ENCODE measurements at regions not wholly inside any gene's neighbourhood (a gene's known extent, or its start where the extent isn't known, plus 50 kb on each side); places are given as distances from the start of the nearest gene placed in this dataset.

GRCh38 chr14:29220566-29220965, 454.0 kb downstream of the FOXG1 start:
- H3K27ac ChIP-seq = no peak overlapping the region
- no peaks in the 10 kb centered on the region for H3K4me1 ChIP-seq
- H3K4me3 ChIP-seq = no peak overlapping the region
- H3K9me3 ChIP-seq = no peaks in the 10 kb centered on the region
- FAIRE-seq (no peak), ATAC-seq (no peak), DNase-seq (ENCODE audit: low read depth in 1 of 2, low spot score in 1 of 2) (no peak)
- POLR2A ChIA-PET = interaction anchor here (0.7 kb wide), 1 partner anchor 445 kb away, joined by 4 read pairs; no protein-coding TSS in a partner anchor
- 16% methylated on average over 3 of the region's 3 CpGs for WGBS (ENCODE audit: missing lambda C conversion rate)
- TF ChIP-seq ZC3H11A (IDR thresholded peaks at IDR 0.05) (no peak), NFE2L2 (conservative IDR thresholded peaks at IDR 0.05; ENCODE audit: low read length) (no peak), HOXB13 (CRISPR knock-in tag; IDR thresholded peaks at IDR 0.05; ENCODE audit: low read depth) (no peak), TP53 (CRISPR knock-in tag; IDR thresholded peaks at IDR 0.05) (no peak), GATA3 (IDR thresholded peaks at IDR 0.05; ENCODE audit: borderline replicate concordance) (no peak), MAFK (IDR thresholded peaks at IDR 0.05; ENCODE audit: partially characterized antibody) (no peak), PHF8 (IDR thresholded peaks at IDR 0.05; ENCODE audit: borderline replicate concordance, low read depth) (no peak), KDM1A (IDR thresholded peaks at IDR 0.05; ENCODE audit: low read depth) (no peak), ZNF302 (CRISPR knock-in tag; IDR thresholded peaks at IDR 0.05) (no peak), NPAS2 (CRISPR knock-in tag; IDR thresholded peaks at IDR 0.05; ENCODE audit: borderline replicate concordance) (no peak), POLR2AphosphoS2 (conservative IDR thresholded peaks at IDR 0.05; ENCODE audit: low read length) (no peak)
- TF ChIP-seq, protein P1, sequence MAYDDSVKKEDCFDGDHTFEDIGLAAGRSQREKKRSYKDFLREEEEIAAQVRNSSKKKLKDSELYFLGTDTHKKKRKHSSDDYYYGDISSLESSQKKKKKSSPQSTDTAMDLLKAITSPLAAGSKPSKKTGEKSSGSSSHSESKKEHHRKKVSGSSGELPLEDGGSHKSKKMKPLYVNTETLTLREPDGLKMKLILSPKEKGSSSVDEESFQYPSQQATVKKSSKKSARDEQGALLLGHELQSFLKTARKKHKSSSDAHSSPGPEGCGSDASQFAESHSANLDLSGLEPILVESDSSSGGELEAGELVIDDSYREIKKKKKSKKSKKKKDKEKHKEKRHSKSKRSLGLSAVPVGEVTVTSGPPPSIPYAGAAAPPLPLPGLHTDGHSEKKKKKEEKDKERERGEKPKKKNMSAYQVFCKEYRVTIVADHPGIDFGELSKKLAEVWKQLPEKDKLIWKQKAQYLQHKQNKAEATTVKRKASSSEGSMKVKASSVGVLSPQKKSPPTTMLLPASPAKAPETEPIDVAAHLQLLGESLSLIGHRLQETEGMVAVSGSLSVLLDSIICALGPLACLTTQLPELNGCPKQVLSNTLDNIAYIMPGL (CRISPR knock-in tag; IDR thresholded peaks at IDR 0.05; ENCODE audit: borderline replicate concordance) = no peak
- no peak overlapping the region for H3K4me2 ChIP-seq
- CTCF ChIA-PET = no interaction called here

GRCh38 chr14:29222006-29222405, 455.4 kb downstream of the FOXG1 start:
- H3K4me2 ChIP-seq = no peak overlapping the region
- WGBS (ENCODE audit: missing lambda C conversion rate) = 3% methylated on average over 1 of the region's 1 CpG
- CTCF ChIA-PET = interaction anchor here (0.5 to 1.4 kb wide), 5 partner anchors 18 to 472 kb away, joined by 3 to 7 read pairs (median 3); no protein-coding TSS in a partner anchor

More at GRCh38 chr14:29222006-29222405, 455.4 kb downstream of the FOXG1 start:
- POLR2A ChIA-PET = no interaction called here
- Histone ChIP-seq H3K9me3 (no peaks in the 10 kb centered on the region), H3K4me1 (no peaks in the 10 kb centered on the region), H3K27ac (no peak overlapping the region), H3K4me3 (no peak overlapping the region)
- TF ChIP-seq JUNB (IDR thresholded peaks at IDR 0.05) (no peak), REST (IDR thresholded peaks at IDR 0.05) (no peak), JUN (IDR thresholded peaks at IDR 0.05) (no peak), PHF8 (IDR thresholded peaks at IDR 0.05; ENCODE audit: borderline replicate concordance, low read depth) (no peak), CHD2 (IDR thresholded peaks at IDR 0.05; ENCODE audit: low read length, partially characterized antibody) (no peak), ELK1 (IDR thresholded peaks at IDR 0.05; ENCODE audit: low read depth, low read length) (no peak), RFX5 (IDR thresholded peaks at IDR 0.05) (no peak), ZC3H11A (IDR thresholded peaks at IDR 0.05) (no peak), ZNF302 (CRISPR knock-in tag; IDR thresholded peaks at IDR 0.05) (no peak), SMC3 (IDR thresholded peaks at IDR 0.05) (no peak), GATA3 (IDR thresholded peaks at IDR 0.05; ENCODE audit: borderline replicate concordance) (no peak), SREBF2 (IDR thresholded peaks at IDR 0.05) (no peak)
- TF ChIP-seq, protein P1 (CRISPR knock-in tag; IDR thresholded peaks at IDR 0.05; ENCODE audit: borderline replicate concordance) = no peak
- TF ChIP-seq, protein P2, sequence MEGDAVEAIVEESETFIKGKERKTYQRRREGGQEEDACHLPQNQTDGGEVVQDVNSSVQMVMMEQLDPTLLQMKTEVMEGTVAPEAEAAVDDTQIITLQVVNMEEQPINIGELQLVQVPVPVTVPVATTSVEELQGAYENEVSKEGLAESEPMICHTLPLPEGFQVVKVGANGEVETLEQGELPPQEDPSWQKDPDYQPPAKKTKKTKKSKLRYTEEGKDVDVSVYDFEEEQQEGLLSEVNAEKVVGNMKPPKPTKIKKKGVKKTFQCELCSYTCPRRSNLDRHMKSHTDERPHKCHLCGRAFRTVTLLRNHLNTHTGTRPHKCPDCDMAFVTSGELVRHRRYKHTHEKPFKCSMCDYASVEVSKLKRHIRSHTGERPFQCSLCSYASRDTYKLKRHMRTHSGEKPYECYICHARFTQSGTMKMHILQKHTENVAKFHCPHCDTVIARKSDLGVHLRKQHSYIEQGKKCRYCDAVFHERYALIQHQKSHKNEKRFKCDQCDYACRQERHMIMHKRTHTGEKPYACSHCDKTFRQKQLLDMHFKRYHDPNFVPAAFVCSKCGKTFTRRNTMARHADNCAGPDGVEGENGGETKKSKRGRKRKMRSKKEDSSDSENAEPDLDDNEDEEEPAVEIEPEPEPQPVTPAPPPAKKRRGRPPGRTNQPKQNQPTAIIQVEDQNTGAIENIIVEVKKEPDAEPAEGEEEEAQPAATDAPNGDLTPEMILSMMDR (IDR thresholded peaks at IDR 0.05) = no peak
- no peak for ATAC-seq
- FAIRE-seq = no peak
- no peak for DNase-seq (ENCODE audit: low read depth in 1 of 2, low spot score in 1 of 2)

All from A549 (cell line).